Skeletal muscle tissue (tissue), 3 donors: ENCODE measurements at regions not wholly inside any gene's neighbourhood (a gene's known extent, or its start where the extent isn't known, plus 50 kb on each side); places are given as distances from the start of the nearest gene placed in this dataset.

Source experiments
- H3K27ac ChIP-seq: one replicate; pipeline ENCODE4 v1.7.0; 2013; ENCODE audit warnings: mild to moderate bottlenecking, low read depth, low read length, inconsistent platforms
- H3K27me3 ChIP-seq, 3 donors: one replicate each; pipeline ENCODE4 v1.7.0; 2013; ENCODE audit warnings: low read length in 3 of 3; ENCODE audit not compliant: control insufficient read depth in 3 of 3, insufficient read depth in 3 of 3
- H3K36me3 ChIP-seq, 3 donors: one replicate each; pipeline ENCODE4 v1.7.0; 2013; ENCODE audit warnings: low read length in 3 of 3; ENCODE audit not compliant: control insufficient read depth in 3 of 3, insufficient read depth in 3 of 3
- H3K4me1 ChIP-seq, 3 donors: one replicate each; pipeline ENCODE4 v1.7.0; 2013; ENCODE audit warnings: low read length in 3 of 3, mild to moderate bottlenecking in 3 of 3; ENCODE audit not compliant: control insufficient read depth in 3 of 3, insufficient read depth in 3 of 3
- H3K4me3 ChIP-seq, 3 donors: one replicate each; pipeline ENCODE4 v1.7.0; 2013; ENCODE audit warnings: low read length in 3 of 3
- H3K9ac ChIP-seq, 3 donors: one replicate each; pipeline ENCODE4 v1.7.0; 2013; ENCODE audit warnings: low read length in 3 of 3, mild to moderate bottlenecking in 3 of 3, moderate library complexity in 2 of 3, low read depth in 1 of 3
- H3K9me3 ChIP-seq, 3 donors: one replicate each; pipeline ENCODE4 v1.7.0; 2013; ENCODE audit warnings: low read length in 3 of 3; ENCODE audit not compliant: control insufficient read depth in 3 of 3
- donor health status: Osteomylitis.

DNA sequence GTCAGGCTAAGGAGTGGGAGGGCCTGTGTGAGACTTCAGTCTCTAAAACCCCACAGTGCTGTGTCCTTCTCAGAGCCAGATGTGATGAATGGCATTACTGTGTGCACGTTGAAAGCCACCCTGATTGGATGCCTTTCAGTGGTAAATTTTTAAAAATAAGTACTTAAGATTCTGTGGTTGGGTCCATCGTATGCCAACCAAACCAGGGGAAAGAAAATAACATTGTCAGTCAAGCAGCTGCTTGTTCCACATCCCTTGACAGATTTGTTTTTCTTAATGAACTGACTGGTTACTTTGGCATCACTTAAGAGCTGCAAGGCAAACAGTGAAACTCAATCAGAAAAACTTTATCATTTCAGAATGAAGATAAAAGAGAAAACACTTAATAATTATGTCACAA, 334.0 kb upstream of the NT5E start:
- H3K27me3 ChIP-seq: peaks cover 0 to 6% (median 0%) of the 10 kb centered on the region in 3 donors
- H3K9me3 ChIP-seq: no peaks in the 10 kb centered on the region
- H3K27ac ChIP-seq: no peak overlapping the region
- no peaks in the 10 kb centered on the region for H3K4me1 ChIP-seq
- no peak overlapping the region for H3K9ac ChIP-seq
- H3K36me3 ChIP-seq: no peaks in the 10 kb centered on the region
- H3K4me3 ChIP-seq: no peak overlapping the region

DNA sequence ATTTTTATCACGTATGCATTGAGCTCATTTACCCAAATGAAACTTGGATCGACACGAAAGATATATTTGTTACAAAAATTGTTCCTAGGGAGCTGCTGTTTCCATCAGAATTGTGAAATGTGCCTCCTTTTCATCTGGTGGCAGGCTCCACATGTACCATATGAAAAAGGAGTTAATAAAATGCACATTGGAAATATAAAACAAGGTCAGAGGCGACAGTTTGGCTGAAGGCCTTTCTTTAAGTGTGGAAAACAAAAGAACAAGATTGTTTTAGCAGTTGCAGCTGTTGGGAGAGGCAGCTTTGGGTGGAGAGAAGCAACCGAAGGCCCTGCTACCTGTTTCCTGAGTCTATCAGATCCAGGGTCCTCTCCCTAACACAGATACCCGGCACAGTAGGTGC, 334.5 kb upstream of the NT5E start:
- no peak overlapping the region for H3K9ac ChIP-seq
- H3K27ac ChIP-seq: no peak overlapping the region
- no peaks in the 10 kb centered on the region for H3K36me3 ChIP-seq
- no peaks in the 10 kb centered on the region for H3K9me3 ChIP-seq
- H3K27me3 ChIP-seq: peaks cover 0 to 6% (median 0%) of the 10 kb centered on the region in 3 donors
- no peak overlapping the region for H3K4me3 ChIP-seq
- H3K4me1 ChIP-seq: no peaks in the 10 kb centered on the region

DNA sequence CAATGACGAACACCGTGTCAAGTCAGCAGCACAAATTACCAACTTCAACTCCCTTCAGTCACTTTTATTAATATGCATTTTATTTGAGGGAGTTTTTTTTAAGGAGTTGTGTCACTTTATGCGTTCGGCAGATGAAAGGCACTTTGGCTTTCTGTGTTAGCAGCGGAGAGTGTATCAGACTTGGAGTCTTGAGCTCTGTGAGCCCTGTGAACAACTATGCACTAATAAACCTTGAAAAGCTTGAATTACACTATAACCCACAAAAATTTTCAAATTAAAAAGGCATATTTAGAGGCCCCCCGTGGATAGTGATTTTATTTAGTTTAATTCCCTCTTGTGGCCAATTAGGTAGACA, 335.3 kb upstream of the NT5E start:
- no peaks in the 10 kb centered on the region for H3K9me3 ChIP-seq
- H3K36me3 ChIP-seq: no peaks in the 10 kb centered on the region
- no peak overlapping the region for H3K9ac ChIP-seq
- H3K4me3 ChIP-seq: peak overlapping the region; percentile 3 to 54 (median 33)
- H3K27me3 ChIP-seq: peaks cover 0 to 3% (median 0%) of the 10 kb centered on the region in 3 donors
- no peaks in the 10 kb centered on the region for H3K4me1 ChIP-seq
- no peak overlapping the region for H3K27ac ChIP-seq

DNA sequence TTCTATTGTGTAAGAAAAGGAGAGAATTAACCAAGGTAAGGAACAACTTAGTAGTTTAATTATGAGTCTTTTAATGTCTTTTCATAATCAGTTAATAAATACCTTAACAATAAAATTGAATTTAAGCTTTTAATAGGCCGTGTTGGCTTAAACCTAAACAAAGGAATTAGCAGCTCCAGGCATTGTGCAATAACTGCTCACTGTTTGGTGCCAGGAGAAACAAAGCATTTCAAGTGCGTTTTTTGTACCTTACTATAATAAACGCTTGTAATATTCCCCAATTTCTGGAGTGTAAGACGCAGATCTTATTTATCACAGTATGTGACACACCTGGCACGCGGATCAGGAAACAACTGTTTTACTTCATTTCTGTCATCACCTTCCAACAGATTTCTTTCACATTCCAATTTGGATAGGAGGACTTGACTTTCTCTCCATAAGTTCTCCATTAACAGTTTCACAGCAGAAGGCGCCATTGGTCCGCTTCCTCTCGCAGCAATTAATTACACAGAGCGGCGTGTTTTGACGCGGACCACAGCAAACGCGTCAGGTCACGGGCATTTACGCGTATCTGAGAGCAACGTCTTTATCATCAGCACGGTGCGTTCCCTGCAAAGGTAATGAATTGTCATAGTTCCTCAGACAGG, 335.8 kb upstream of the NT5E start:
- Histone ChIP-seq H3K9me3 (no peaks in the 10 kb centered on the region), H3K4me1 (no peaks in the 10 kb centered on the region), H3K27ac (no peak overlapping the region), H3K27me3 (peaks cover 0 to 3% (median 0%) of the 10 kb centered on the region in 3 donors), H3K4me3 (peak overlapping the region; percentile 3 to 54 (median 33)), H3K9ac (no peak overlapping the region), H3K36me3 (no peaks in the 10 kb centered on the region)

DNA sequence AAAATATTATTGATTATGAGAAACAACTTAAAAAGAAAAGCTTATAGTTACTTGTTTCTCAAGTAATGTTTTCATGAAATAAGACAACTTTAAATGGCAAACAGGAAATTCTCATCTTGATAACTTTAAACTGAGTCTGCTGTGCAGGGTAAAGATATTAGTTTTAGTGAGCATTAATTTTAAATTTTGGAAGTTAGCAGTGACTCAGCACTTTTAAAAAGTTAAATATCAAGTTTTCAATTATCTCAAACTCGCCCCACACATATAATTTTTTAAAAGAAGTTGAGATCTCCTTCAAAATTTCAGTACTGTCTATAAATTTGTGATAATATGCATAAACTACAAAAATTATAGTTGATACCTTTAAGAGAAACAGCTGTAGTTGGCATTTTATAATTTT, 337.3 kb upstream of the NT5E start:
- Histone ChIP-seq H3K27ac (no peak overlapping the region), H3K27me3 (no peaks in the 10 kb centered on the region), H3K9ac (no peak overlapping the region), H3K4me3 (no peak overlapping the region), H3K36me3 (no peaks in the 10 kb centered on the region), H3K4me1 (no peaks in the 10 kb centered on the region), H3K9me3 (no peaks in the 10 kb centered on the region)

DNA sequence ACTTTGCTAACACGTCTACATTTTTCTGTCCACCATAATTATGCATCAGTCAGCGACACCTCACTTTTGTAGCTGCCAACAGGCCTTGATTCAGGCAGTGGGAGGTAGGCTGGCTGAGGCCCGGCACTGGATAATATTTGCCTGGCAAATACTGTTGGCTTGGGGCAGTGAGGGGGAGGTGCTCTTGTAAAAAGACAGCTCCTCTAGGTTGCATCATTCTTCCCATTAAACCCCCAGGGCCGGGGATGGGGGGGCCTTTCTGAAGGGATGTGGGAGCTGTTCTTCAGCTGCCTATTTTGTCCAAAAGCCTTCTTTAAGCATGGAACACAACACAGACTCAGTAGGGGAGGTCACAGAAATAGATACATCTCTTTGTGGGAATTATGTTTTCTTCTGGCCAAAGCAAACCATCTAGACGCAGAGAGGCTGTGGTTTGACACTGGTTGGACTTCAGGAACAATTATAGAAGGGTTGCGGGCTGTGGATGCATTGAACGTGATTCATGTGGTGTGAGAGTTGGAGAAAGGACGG, 338.3 kb upstream of the NT5E start:
- Histone ChIP-seq H3K27me3 (no peaks in the 10 kb centered on the region), H3K27ac (no peak overlapping the region), H3K9ac (no peak overlapping the region), H3K9me3 (no peaks in the 10 kb centered on the region), H3K36me3 (no peaks in the 10 kb centered on the region), H3K4me1 (no peaks in the 10 kb centered on the region), H3K4me3 (no peak overlapping the region)

DNA sequence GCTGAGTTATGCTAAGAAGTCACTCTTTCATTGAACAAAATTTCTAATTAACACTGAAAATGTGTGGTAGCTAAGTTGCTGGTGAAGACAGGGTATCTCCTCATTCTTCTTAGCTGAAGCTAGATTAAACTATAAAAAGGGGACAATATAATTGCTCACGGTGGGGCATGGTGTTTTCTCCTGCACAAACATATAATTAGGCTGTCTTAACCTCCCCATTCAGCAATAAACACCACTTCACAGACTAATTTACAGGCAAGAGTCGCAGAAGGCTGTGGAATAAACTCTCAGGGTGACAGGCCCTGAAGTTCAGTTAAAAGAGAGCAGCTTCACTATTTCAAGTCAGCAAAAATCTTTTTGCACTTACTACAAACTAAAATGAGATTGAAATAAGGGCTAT, 338.9 kb upstream of the NT5E start:
- no peak overlapping the region for H3K4me3 ChIP-seq
- H3K27ac ChIP-seq: no peak overlapping the region
- no peaks in the 10 kb centered on the region for H3K9me3 ChIP-seq
- H3K4me1 ChIP-seq: no peaks in the 10 kb centered on the region
- no peak overlapping the region for H3K9ac ChIP-seq
- H3K27me3 ChIP-seq: no peaks in the 10 kb centered on the region
- H3K36me3 ChIP-seq: no peaks in the 10 kb centered on the region

DNA sequence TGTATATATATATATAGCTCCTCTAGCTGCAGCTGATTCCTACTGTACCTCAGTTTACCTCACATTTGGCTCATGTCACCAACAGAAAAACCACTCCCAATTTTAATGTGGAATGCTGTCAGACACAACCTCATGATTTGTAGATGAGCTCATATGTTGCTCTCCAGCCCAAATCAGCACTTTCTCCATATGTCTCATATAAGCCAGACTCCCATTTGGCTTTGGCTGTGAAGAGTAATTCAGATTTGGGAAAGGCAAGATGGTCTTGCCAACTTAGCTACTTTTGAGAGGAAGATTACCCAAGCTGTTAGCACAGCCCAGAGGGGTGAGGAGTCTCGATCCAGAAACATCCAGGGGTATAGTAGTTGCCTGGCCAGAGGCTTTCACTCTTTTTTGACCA, 342.2 kb upstream of the NT5E start:
- no peaks in the 10 kb centered on the region for H3K9me3 ChIP-seq
- no peak overlapping the region for H3K4me3 ChIP-seq
- H3K9ac ChIP-seq: no peak overlapping the region
- H3K4me1 ChIP-seq: no peaks in the 10 kb centered on the region
- H3K27ac ChIP-seq: no peak overlapping the region
- H3K27me3 ChIP-seq: no peaks in the 10 kb centered on the region
- no peaks in the 10 kb centered on the region for H3K36me3 ChIP-seq

DNA sequence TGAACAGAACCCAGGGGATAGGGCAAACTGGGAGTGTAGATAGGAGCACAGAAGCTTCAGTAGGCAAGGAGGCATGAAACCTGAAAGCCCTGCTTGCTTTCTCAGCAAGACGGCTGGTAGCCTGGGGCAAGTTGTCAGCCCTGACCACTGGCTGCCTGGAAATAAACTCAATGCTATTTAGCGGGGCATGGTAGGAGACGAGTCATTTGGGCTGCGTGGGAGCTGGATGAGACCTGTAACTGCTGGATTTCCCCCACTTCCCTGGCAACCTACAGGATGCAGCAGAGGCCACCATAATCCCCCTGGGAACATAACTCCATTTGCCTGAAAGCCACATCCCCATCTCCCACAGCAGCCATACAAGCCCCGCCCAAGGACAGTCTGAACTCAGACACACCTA, 332.6 kb upstream of the TBX18 start:
- H3K4me3 ChIP-seq: no peak overlapping the region
- H3K36me3 ChIP-seq: no peaks in the 10 kb centered on the region
- H3K9ac ChIP-seq: no peak overlapping the region
- no peak overlapping the region for H3K27ac ChIP-seq
- no peaks in the 10 kb centered on the region for H3K27me3 ChIP-seq
- no peaks in the 10 kb centered on the region for H3K4me1 ChIP-seq
- H3K9me3 ChIP-seq: no peaks in the 10 kb centered on the region

DNA sequence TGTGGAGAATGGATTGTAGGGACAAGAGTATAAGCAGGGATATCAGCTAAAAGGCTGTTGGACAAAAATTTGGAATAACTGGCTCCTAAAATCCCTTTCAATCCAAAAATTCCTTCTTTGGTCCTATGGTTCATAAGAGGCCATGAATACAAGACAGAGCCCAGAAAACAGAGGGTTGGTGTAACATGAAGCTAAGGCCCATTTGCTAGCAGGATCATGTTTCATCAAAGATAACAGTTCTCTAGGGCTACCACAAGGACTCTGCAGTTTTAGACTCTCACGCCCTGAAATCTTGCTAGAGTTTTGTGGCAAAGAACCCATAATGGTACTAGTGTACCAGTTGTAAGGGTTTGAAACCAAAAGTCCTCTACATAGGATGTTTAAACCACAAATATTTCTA, 327.8 kb upstream of the TBX18 start:
- Histone ChIP-seq H3K4me3 (no peak overlapping the region), H3K9me3 (no peaks in the 10 kb centered on the region), H3K27ac (no peak overlapping the region), H3K27me3 (no peaks in the 10 kb centered on the region), H3K36me3 (no peaks in the 10 kb centered on the region), H3K4me1 (no peaks in the 10 kb centered on the region), H3K9ac (no peak overlapping the region)
